ENCODE measurements at regions not wholly inside any gene's neighbourhood (a gene's known extent, or its start where the extent isn't known, plus 50 kb on each side); places are given as distances from the start of the nearest gene placed in this dataset.

- H3K23ac ChIP-seq (ENCODE audit: low read depth, low read length) = peak overlapping the region; percentile 11
- no peaks in the 10 kb centered on the region for H4K20me1 ChIP-seq (ENCODE audit: insufficient read depth, low read length)
- no peaks in the 10 kb centered on the region for H3K79me1 ChIP-seq (ENCODE audit: low read depth in 1 of 2, low read length in 2 of 2)
- peak overlapping the region; percentile 81 for H4K91ac ChIP-seq (ENCODE audit: insufficient read depth, low read depth, low read length)
- no peak overlapping the region for H3K4me2 ChIP-seq (ENCODE audit: low read depth, low read length)
- ChIA-PET POLR2A (ENCODE audit: unreplicated experiment) (no interaction called here), CTCF (no interaction called here)
- H2BK15ac ChIP-seq (ENCODE audit: low read depth, low read length) = peak overlapping the region; percentile 28; the same call in 2 of the 3 replicates
- DNase-seq = peak; percentile 91
- H2AK5ac ChIP-seq (ENCODE audit: low read depth, low read length) = no peak overlapping the region; the same call in 1 of the 2 replicates
- peak overlapping the region; percentile 89 for H2BK5ac ChIP-seq (ENCODE audit: low read depth, low read length, poor library complexity, severe bottlenecking)
- H2AFZ ChIP-seq (replicated peaks; ENCODE audit: low read length, poor library complexity) = peak overlapping the region; percentile 51
- H3K18ac ChIP-seq (ENCODE audit: low read depth, low read length) = peak overlapping the region; percentile 49; the same call in 1 of the 2 replicates
- no peak overlapping the region for H3K9ac ChIP-seq (ENCODE audit: low read depth, low read length)
- H2AK9ac ChIP-seq (replicated peaks; ENCODE audit: low read depth, low read length, poor library complexity) = no peak overlapping the region
- peaks cover 8% of the 10 kb centered on the region for H3K4me1 ChIP-seq (ENCODE audit: control insufficient read depth, insufficient read depth, low read length)
- H4K5ac ChIP-seq (ENCODE audit: low read depth, low read length) = peak overlapping the region; percentile 14
- WGBS, 2 experiments (ENCODE audit: extremely low coverage in 2 of 2, insufficient read length in 1 of 2) = no CpG with 5 or more reads among the region's 2 CpGs
- peak overlapping the region; percentile 60; the same call in 1 of the 2 replicates for H3K56ac ChIP-seq (ENCODE audit: extremely low read depth, insufficient read depth, low read length)
- H3K4ac ChIP-seq (ENCODE audit: low read depth, low read length) = peak overlapping the region; percentile 73
- dilution Hi-C loops (cut with HindIII; ENCODE audit: low sequenced_read_pairs, unreplicated experiment) (no loop called here), intact Hi-C loops (cut with micrococcal nuclease) (no loop called here), in situ Hi-C loops (cut with MboI; ENCODE audit: low sequenced_read_pairs) (no loop called here)
- TF ChIP-seq CEBPB (IDR thresholded peaks at IDR 0.05; ENCODE audit: low read depth, low read length) (0 out of 2 replicates have a peak, but pooled peaks have one; percentile 43), MXI1 (IDR thresholded peaks at IDR 0.05; ENCODE audit: borderline replicate concordance, low read depth, low read length) (no peak), RFX5 (IDR thresholded peaks at IDR 0.05; ENCODE audit: low read depth, low read length) (no peak), ELK1 (IDR thresholded peaks at IDR 0.05; ENCODE audit: borderline replicate concordance, low read depth, low read length) (no peak), MAZ (IDR thresholded peaks at IDR 0.05; ENCODE audit: borderline replicate concordance, low read depth, low read length) (no peak), USF2 (IDR thresholded peaks at IDR 0.05; ENCODE audit: low read depth, low read length) (peak; percentile 89)
- H3K9me1 ChIP-seq (ENCODE audit: insufficient read depth, low read length) = no peaks in the 10 kb centered on the region
- no peaks in the 10 kb centered on the region for H3K9me3 ChIP-seq (ENCODE audit: control insufficient read depth, insufficient read depth, low read length)
- peak overlapping the region; percentile 15 to 66 for H4K8ac ChIP-seq (ENCODE audit: low read depth in 2 of 2, low read length in 2 of 2)
- no TSS peak for BruUV-seq (replicated peaks)
- H3K27ac ChIP-seq (ENCODE audit: insufficient read depth, low read length) = peak overlapping the region; percentile 68; the same call in 1 of the 2 replicates
- H3K14ac ChIP-seq (replicated peaks; ENCODE audit: low read depth, low read length) = peak overlapping the region; percentile 77; the same call in 1 of the 2 replicates
- H3K36me3 ChIP-seq (ENCODE audit: control insufficient read depth, insufficient read depth, low read length) = no peaks in the 10 kb centered on the region
- H3K27me3 ChIP-seq (ENCODE audit: control insufficient read depth, insufficient read depth, low read length) = no peaks in the 10 kb centered on the region
- H2BK120ac ChIP-seq (ENCODE audit: low read depth, low read length) = peak overlapping the region; percentile 83
- no peak overlapping the region for H3K4me3 ChIP-seq (ENCODE audit: insufficient read depth, low read depth, low read length)
- H2BK20ac ChIP-seq (ENCODE audit: low read depth, low read length) = peak overlapping the region; percentile 79
- ATAC-seq (ENCODE audit: low read depth) = peak; percentile 68
Observed at GRCh38 chr3:31170932-31171670, 276.6 kb upstream of the GADL1 start.

All from IMR-90 (cell line).